T-cell (primary cell): ENCODE measurements at regions not wholly inside any gene's neighbourhood (a gene's known extent, or its start where the extent isn't known, plus 50 kb on each side); places are given as distances from the start of the nearest gene placed in this dataset.

ENCODE experiments used
- ATAC-seq, 4 experiments: fragments of 200-7000 bp in 3 of 4; fragments of 150-1000 bp in 1 of 4; cut with Tn5 transposase; replicated peaks in 1 of 4; 1 replicate in 3 of 4; 2 replicates in 1 of 4; pipeline ENCODE4 v1.10.0; 2021; ENCODE audit warnings: moderate library complexity in 3 of 4, mild to moderate bottlenecking in 2 of 4, moderate number of reproducible peaks in 1 of 4
- CTCF ChIA-PET, 2 donors: fragments of 300-600 bp; sonication (Branson Sonifier 250); formaldehyde crosslinking; loops; one replicate each; lab custom pipeline; 2022; ENCODE audit warnings: antibody characterized with exemption in 2 of 2; lab: Charles Lee
- POLR2A ChIA-PET, 2 donors: fragments of 300-600 bp; sonication (Branson Sonifier 250); formaldehyde crosslinking; loops; one replicate each; lab custom pipeline; 2022; ENCODE audit warnings: antibody characterized with exemption in 2 of 2; lab: Charles Lee
- DNase-seq, 35 experiments: peaks; one replicate each; pipeline versions ENCODE4 v3.0.0 to v3.0.0-alpha.2; 2013 to 2023
- H3K27ac ChIP-seq: one replicate; pipeline ENCODE4 v1.5.1; 2013; ENCODE audit warnings: low read length
- H3K27me3 ChIP-seq, 2 experiments: replicated peaks in 1 of 2; 1 replicate in 1 of 2; 2 replicates in 1 of 2; pipeline versions ENCODE4 v1.6.1 to v1.7.0; 2013; ENCODE audit warnings: low read length in 1 of 2, mixed read lengths in 1 of 2; ENCODE audit not compliant: control insufficient read depth in 2 of 2, insufficient read depth in 2 of 2; ENCODE audit errors: extremely low read depth in 1 of 2
- H3K36me3 ChIP-seq, 2 donors: 1 replicate in 1 of 2; 2 replicates in 1 of 2; pipeline versions ENCODE4 v1.6.1 to v1.7.0; 2013; ENCODE audit warnings: low read length in 1 of 2; ENCODE audit not compliant: control insufficient read depth in 2 of 2, insufficient read depth in 1 of 2; ENCODE audit errors: extremely low read depth in 1 of 2
- H3K4me1 ChIP-seq, 2 experiments: 1 replicate in 1 of 2; 2 replicates in 1 of 2; pipeline versions ENCODE4 v1.6.1 to v1.7.0; 2013; ENCODE audit warnings: low read length in 2 of 2, mixed read lengths in 1 of 2; ENCODE audit not compliant: insufficient read depth in 2 of 2, control insufficient read depth in 1 of 2; ENCODE audit errors: extremely low read depth in 1 of 2
- H3K4me3 ChIP-seq, 2 donors: 1 replicate in 1 of 2; 2 replicates in 1 of 2; pipeline versions ENCODE4 v1.5.1 to v1.7.0; 2013; ENCODE audit warnings: mild to moderate bottlenecking in 2 of 2, low read length in 1 of 2, moderate library complexity in 1 of 2; ENCODE audit not compliant: control insufficient read depth in 1 of 2; ENCODE audit errors: extremely low read depth in 1 of 2
- H3K9me3 ChIP-seq: 2 replicates; pipeline ENCODE4 v1.7.0; 2013
- H3K27ac Mint-ChIP-seq, 2 donors: one replicate each; pipeline ENCODE4 v1.8.0; 2020 to 2021; ENCODE audit warnings: mild to moderate bottlenecking in 2 of 2, mixed read lengths in 2 of 2
- H3K27me3 Mint-ChIP-seq, 2 donors: one replicate each; pipeline ENCODE4 v1.8.0; 2021 to 2022; ENCODE audit warnings: mixed read lengths in 2 of 2
- H3K36me3 Mint-ChIP-seq: one replicate; pipeline ENCODE4 v1.8.0; 2021; ENCODE audit warnings: mixed read lengths
- H3K4me1 Mint-ChIP-seq, 3 donors: one replicate each; pipeline ENCODE4 v1.8.0; 2020 to 2022; ENCODE audit warnings: mixed read lengths in 3 of 3, mild to moderate bottlenecking in 1 of 3
- H3K4me3 Mint-ChIP-seq, 3 donors: one replicate each; pipeline ENCODE4 v1.8.0; 2020 to 2022; ENCODE audit warnings: mild to moderate bottlenecking in 3 of 3, mixed read lengths in 3 of 3, moderate library complexity in 3 of 3
- H3K9me3 Mint-ChIP-seq, 3 donors: one replicate each; pipeline ENCODE4 v1.8.0; 2020 to 2022; ENCODE audit warnings: mixed read lengths in 3 of 3
- WGBS: methylation state at CpG from one replicate; pipeline ENCODE4 v1.1.5; 2013; ENCODE audit warnings: missing lambda C conversion rate; ENCODE audit not compliant: insufficient coverage; 5-methylcytosine and 5-hydroxymethylcytosine counted together

GRCh38 chr2:48824116-48824515 lies 68.6 kb upstream of the LHCGR start:
- Histone ChIP-seq H3K36me3 (no peaks in the 10 kb centered on the region), H3K27me3 (no peaks in the 10 kb centered on the region), H3K4me1 (no peaks in the 10 kb centered on the region), H3K4me3 (no peak overlapping the region), H3K9me3 (no peaks in the 10 kb centered on the region), H3K27ac (no peak overlapping the region)
- DNase-seq, result no peak
- no peaks in the 10 kb centered on the region for H3K4me1 Mint-ChIP-seq
- POLR2A ChIA-PET, result no interaction called here
- H3K27ac Mint-ChIP-seq, result no peak overlapping the region
- CTCF ChIA-PET, result interaction anchor here in 1 of 2 donors (0.6 kb wide), 1 partner anchor 178 kb away, joined by 3 read pairs; no protein-coding TSS in a partner anchor
- H3K4me3 Mint-ChIP-seq, result no peak overlapping the region
- H3K27me3 Mint-ChIP-seq, result peaks cover 1 to 3% of the 10 kb centered on the region in 2 donors
- WGBS, result 21% methylated on average over 2 of the region's 3 CpGs
- no peaks in the 10 kb centered on the region for H3K36me3 Mint-ChIP-seq
- no peaks in the 10 kb centered on the region for H3K9me3 Mint-ChIP-seq
- ATAC-seq, result no peak

GRCh38 chr2:48819206-48819735 lies 63.7 kb upstream of the LHCGR start:
- Histone ChIP-seq H3K4me3 (no peak overlapping the region), H3K9me3 (no peaks in the 10 kb centered on the region), H3K4me1 (no peaks in the 10 kb centered on the region), H3K36me3 (no peaks in the 10 kb centered on the region), H3K27ac (no peak overlapping the region), H3K27me3 (no peaks in the 10 kb centered on the region)
- no peak overlapping the region for H3K4me3 Mint-ChIP-seq
- H3K27me3 Mint-ChIP-seq, result peaks cover 6 to 7% of the 10 kb centered on the region in 2 donors
- H3K27ac Mint-ChIP-seq, result no peak overlapping the region
- ChIA-PET CTCF (no interaction called here), POLR2A (no interaction called here)
- no peaks in the 10 kb centered on the region for H3K36me3 Mint-ChIP-seq
- H3K4me1 Mint-ChIP-seq, result no peaks in the 10 kb centered on the region
- no peaks in the 10 kb centered on the region for H3K9me3 Mint-ChIP-seq
- DNase-seq, result no peak
- no peak for ATAC-seq
- no CpG with 5 or more reads among the region's 2 CpGs for WGBS

- H3K4me3 ChIP-seq, result no peak overlapping the region
- no peaks in the 10 kb centered on the region for H3K36me3 Mint-ChIP-seq
- peaks cover 6 to 7% of the 10 kb centered on the region in 2 donors for H3K27me3 Mint-ChIP-seq
- CTCF ChIA-PET, result no interaction called here
- no peak overlapping the region for H3K27ac ChIP-seq
- H3K36me3 ChIP-seq, result no peaks in the 10 kb centered on the region
- peaks cover under 1 to 2% of the 10 kb centered on the region in 2 experiments for H3K27me3 ChIP-seq
- H3K4me1 Mint-ChIP-seq, result no peaks in the 10 kb centered on the region
- H3K27ac Mint-ChIP-seq, result no peak overlapping the region
- WGBS, result no CpG with 5 or more reads among the region's 1 CpG
- no peaks in the 10 kb centered on the region for H3K9me3 Mint-ChIP-seq
- H3K4me1 ChIP-seq, result no peaks in the 10 kb centered on the region
- ATAC-seq (no peak), DNase-seq (no peak)
- POLR2A ChIA-PET, result no interaction called here
- no peak overlapping the region for H3K4me3 Mint-ChIP-seq
- no peaks in the 10 kb centered on the region for H3K9me3 ChIP-seq
These were observed 61.8 kb upstream of the LHCGR start for GRCh38 chr2:48817355-48817754.

GRCh38 chr2:48812416-48812815 lies 56.9 kb upstream of the LHCGR start:
- no peaks in the 10 kb centered on the region for H3K4me1 Mint-ChIP-seq
- H3K27ac Mint-ChIP-seq, result no peak overlapping the region

GRCh38 chr2:48808311-48808710 lies 52.8 kb upstream of the LHCGR start:
- Histone ChIP-seq H3K4me3 (no peak overlapping the region), H3K27me3 (peaks cover 0 to 5% of the 10 kb centered on the region in 2 experiments), H3K4me1 (no peaks in the 10 kb centered on the region), H3K27ac (no peak overlapping the region), H3K36me3 (no peaks in the 10 kb centered on the region), H3K9me3 (no peaks in the 10 kb centered on the region)
- ChIA-PET POLR2A (no interaction called here), CTCF (no interaction called here)
- no peak overlapping the region for H3K27ac Mint-ChIP-seq
- DNase-seq (no peak), ATAC-seq (no peak)
- peaks cover 0 to 13% of the 10 kb centered on the region in 2 donors for H3K27me3 Mint-ChIP-seq
- no CpG with 5 or more reads among the region's 1 CpG for WGBS
- no peaks in the 10 kb centered on the region for H3K36me3 Mint-ChIP-seq
- peaks cover 0 to 15% (median 3%) of the 10 kb centered on the region in 3 donors for H3K9me3 Mint-ChIP-seq
- no peak overlapping the region for H3K4me3 Mint-ChIP-seq
- H3K4me1 Mint-ChIP-seq, result no peaks in the 10 kb centered on the region

More at GRCh38 chr2:48812416-48812815, 56.9 kb upstream of the LHCGR start:
- Histone ChIP-seq H3K4me1 (no peaks in the 10 kb centered on the region), H3K27me3 (peaks cover 2 to 3% of the 10 kb centered on the region in 2 experiments), H3K9me3 (no peaks in the 10 kb centered on the region), H3K36me3 (no peaks in the 10 kb centered on the region), H3K4me3 (no peak overlapping the region), H3K27ac (no peak overlapping the region)
- Mint-ChIP-seq H3K4me3 (no peak overlapping the region), H3K27me3 (no peaks in the 10 kb centered on the region), H3K9me3 (peaks cover 0 to 3% (median 3%) of the 10 kb centered on the region in 3 donors), H3K36me3 (no peaks in the 10 kb centered on the region)
- ChIA-PET POLR2A (no interaction called here), CTCF (no interaction called here)
- WGBS, result no CpG with 5 or more reads among the region's 1 CpG
- no peak for ATAC-seq
- no peak for DNase-seq
